Inflammatory macrophage treated with lipopolysaccharide for 1 hour (primary cell): ENCODE measurements at regions not wholly inside any gene's neighbourhood (a gene's known extent, or its start where the extent isn't known, plus 50 kb on each side); places are given as distances from the start of the nearest gene placed in this dataset.
"Not testable (repeated sequence)": the region's sequence is repeated elsewhere in the genome, so short reads cannot be mapped to it uniquely, and the experiment has no call there.

ENCODE experiments used
- DNase-seq, 2 donors: peaks; one replicate each; pipeline ENCODE4 v3.0.0-alpha.2; 2020 to 2022

DNA sequence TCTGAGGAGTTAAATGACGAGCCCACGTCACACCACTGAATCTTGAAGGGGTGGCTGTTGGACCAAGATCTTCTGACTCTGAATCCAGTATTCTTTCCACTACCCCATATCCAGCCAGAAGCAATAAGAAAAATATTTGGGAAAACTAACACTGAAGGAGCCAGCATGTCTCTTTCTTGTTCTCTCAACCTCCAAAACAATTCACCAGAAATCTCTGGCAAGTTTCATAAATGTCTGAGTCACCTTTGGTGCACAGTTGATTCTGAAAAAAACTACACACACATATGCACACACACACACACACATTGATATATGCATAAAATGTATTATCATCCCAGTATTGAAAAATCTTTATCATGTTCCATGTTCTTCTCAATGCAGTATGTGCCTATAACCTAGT lies 104.3 kb upstream of the BLID start:
- DNase-seq = no peak

DNA sequence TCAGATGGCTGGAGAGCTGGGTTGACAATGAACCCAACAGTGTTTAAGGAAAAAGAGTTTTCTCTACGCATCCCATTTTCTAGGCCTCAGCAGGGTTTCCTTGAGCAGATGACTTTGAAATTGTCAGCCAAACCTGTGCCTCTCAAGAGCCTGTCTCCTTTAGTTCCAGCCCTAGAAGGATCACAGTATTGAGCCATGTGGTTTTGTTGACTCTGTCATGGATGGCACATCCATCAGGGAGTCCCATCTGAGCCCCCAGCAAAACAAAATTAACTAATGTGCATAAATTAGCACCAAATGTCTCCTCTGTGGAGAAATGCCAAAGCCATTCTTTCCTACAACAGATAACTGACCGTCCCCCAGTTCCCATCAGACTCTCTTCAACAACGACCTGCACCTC lies 103.8 kb upstream of the BLID start:
- no peak for DNase-seq

DNA sequence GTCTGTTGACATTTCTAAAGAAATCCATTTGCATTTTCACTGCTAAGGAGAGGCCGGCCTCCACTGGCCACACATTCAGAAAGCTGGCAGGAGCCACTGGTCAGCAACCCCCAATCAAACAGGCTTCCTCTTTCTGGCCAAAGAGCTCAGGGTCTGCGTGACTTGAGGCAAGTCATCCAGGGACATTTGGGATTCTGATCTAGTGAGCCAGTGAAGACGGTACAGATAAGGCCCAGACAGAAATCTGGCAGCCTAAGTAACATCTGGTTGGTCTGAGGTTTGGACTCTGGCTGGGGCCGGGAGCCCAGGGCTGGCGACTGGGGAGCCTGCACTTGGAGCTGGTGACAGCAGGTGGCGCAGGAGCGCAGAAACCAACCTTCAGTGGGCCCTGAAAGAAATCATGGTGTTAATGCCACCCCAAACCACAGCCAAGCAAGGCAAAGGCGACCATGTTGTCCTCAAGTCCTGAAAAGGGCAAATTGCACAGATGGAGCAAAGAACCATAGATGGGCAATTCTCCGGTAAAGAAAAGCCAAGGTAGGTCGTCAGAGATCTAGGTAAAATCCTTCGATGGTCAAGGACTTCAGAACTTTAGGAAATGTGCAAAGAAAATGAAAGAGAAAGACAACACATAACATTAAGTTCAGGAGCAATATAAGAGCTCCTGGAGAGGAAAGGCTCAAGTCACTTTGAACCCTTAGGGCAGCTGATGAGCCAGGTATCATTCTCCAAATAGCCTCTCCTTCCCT lies 99.4 kb upstream of the BLID start:
- peak; percentile 18 to 71 for DNase-seq

DNA sequence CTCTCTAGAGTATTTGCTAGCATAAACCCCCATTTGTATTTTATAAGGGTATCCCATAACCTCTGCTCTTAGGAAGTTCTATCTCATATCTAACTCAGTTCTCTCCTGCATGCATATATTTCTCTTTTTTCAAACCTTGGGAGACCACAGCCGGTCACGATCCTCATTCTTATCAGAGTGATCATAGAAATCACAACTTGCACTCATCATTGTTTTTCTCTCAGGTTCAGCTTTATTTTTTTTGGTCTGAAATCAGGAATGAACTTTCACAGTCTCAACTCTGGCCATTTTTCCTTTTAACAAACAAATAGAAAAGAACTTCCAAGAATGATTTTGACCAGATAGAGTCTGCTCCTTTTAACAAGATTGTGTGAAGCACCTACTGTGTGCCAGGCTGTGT lies 98.6 kb upstream of the BLID start:
- DNase-seq = no peak

- DNase-seq = no peak
Measured at GRCh38 chr11:122214080-122214479, 98.1 kb upstream of the BLID start.

- DNase-seq = no peak
Measured at GRCh38 chr11:122213171-122213570, 97.2 kb upstream of the BLID start.

- DNase-seq = no peak
Measured at GRCh38 chr11:122210367-122210997, 94.5 kb upstream of the BLID start.

GRCh38 chr11:122209619-122210366 lies 93.8 kb upstream of the BLID start:
- no peak for DNase-seq

GRCh38 chr11:122207921-122208764 lies 92.1 kb upstream of the BLID start:
- no peak for DNase-seq

DNA sequence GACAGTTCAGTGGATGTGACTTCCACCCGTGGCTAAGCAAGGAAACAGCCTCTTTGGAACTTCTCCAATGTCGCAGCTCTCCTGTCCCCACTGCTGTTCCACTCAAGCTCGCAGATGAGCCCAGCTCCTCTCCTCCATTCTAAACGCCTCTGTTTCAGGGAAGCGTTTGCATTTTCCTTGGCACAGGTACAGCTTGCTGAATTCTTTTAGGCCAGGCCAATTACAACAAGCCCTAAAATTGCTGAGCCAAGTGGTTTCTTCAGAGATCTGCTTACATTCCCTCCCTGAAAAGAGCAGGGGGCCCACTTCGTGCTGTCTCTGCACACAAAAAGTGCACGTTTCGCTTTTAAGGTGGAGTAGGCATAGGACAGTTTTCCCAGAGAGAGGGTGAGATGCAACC lies 91.5 kb upstream of the BLID start:
- DNase-seq = no peak

- no peak for DNase-seq
Measured at GRCh38 chr11:122205036-122205435, 89.0 kb upstream of the BLID start.

- no peak for DNase-seq
Measured at GRCh38 chr11:122204206-122204605, 88.2 kb upstream of the BLID start.

DNA sequence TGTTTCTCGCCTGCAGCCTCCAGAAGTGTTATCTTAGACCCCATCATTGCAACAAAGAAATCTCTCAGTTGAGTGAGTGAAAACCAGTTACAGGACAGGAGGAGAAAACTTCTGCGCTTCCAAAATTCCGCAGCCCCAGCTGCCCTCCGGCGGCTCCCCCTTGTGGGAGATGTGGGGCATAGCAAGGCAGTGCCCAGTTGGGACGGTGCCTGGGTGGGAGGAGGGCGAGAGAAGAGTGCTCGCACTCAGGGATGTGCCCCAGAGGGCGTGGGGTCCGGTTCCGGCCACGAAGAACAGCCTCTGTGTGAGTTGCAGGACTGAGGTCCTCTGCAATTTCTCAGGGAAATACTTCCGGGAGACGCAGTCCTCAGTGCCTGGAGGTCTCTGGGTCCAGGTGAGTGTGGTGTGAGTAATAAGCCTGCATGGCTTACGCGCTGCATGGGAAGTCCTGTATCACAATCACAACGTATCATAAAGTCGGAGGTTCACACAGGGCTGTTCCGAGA lies 87.0 kb upstream of the BLID start:
- DNase-seq = peak; percentile 33 to 77

- no peak for DNase-seq
Measured at GRCh38 chr11:122202161-122202950, 86.3 kb upstream of the BLID start.

- no peak for DNase-seq
Measured at GRCh38 chr11:122201106-122201505, 85.1 kb upstream of the BLID start.

GRCh38 chr11:122199661-122200060 lies 83.6 kb upstream of the BLID start:
- no peak for DNase-seq

DNA sequence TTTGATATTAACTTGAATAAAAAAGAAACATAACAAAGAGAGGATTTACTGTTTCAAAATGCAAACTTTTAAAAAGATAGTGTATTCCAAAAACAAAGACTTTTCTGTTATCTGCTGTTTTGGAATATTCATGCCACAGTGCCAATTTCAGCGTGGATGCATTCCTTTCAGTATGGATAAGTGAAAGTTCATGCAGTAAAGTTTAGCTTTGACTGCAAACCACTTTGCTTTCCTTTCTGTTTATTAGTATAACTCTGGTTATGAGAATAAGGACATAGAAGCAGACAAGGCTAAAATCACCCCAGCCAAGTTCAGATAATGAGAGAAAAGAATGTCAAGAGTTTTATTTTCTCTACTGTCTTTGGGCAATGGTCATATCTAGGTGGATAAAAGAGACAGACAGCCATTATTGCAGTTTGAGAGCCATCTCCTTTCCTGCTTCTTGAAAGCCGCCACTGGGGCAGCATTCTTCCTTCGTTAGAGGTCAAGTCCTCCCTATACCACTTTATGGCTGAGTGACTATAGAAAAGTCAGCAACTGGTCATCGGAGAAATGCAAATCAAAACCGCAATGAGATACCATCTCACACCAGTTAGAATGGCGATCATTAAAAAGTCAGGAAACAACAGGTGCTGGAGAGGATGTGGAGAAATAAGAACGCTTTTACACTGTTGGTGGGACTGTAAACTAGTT lies 82.4 kb upstream of the BLID start:
- no peak for DNase-seq

DNA sequence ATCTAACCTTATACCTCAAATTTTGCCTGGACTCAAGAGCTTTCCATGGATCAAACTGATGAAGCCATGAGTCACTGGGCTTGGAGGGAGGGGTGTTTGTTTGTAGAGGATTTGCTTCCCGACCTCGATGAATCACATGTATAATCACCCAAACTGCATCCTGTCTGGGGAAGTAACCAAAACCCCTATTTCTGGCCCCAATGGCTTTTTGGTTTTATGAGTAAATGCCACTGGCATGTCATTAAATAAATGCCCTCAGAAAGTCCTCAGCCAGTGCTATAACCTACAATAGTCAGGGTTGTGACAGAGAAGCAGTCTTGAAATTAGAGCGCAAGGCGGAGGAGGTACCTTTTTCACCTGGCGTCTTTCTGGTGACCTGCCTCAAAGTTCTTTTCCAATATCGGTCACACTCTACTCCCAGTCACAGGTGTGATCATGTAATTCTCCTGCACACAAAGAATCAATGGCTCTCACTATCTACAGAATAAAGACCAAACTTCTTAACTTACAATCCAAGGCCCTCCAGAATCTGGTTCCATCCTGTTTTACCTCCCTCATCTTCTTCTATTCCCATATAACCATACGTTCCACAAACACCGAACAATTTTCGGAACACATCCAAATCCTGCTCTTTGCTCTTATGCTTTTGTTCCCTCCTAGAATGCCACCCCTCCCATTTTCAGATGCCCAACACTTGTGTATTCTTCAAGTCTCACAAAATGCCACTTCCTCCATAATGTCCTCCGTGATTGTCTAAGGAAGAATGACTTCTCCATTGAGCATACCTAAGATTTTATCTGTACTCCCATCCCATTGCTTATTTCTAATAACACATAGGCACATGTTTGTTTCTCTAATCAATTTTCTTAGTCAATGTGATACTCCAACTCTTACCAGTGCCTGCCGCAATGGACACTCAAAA lies 81.3 kb upstream of the BLID start:
- no peak for DNase-seq

GRCh38 chr11:122195790-122196189 lies 79.8 kb upstream of the BLID start:
- no peak for DNase-seq

GRCh38 chr11:122193881-122194480 lies 78.0 kb upstream of the BLID start:
- not testable (repeated sequence) for DNase-seq
